Osteoblast (primary cell): ENCODE measurements at regions not wholly inside any gene's neighbourhood (a gene's known extent, or its start where the extent isn't known, plus 50 kb on each side); places are given as distances from the start of the nearest gene placed in this dataset.

ENCODE experiments used
- DNase-seq: peaks from one replicate; pipeline ENCODE4 v3.0.0; 2011; ENCODE audit warnings: low spot score, mixed read lengths; ENCODE audit not compliant: insufficient read length; ENCODE audit errors: missing footprints
- H2AFZ ChIP-seq: 2 replicates; pipeline ENCODE4 v1.6.0; 2011; ENCODE audit warnings: mild to moderate bottlenecking, low read length
- H3K27ac ChIP-seq: 2 replicates; pipeline ENCODE4 v1.5.1; 2011; ENCODE audit warnings: mild to moderate bottlenecking, low read depth, low read length, moderate library complexity
- H3K27me3 ChIP-seq: 2 replicates; pipeline ENCODE4 v1.6.0; 2012; ENCODE audit warnings: mild to moderate bottlenecking, control low read depth, inconsistent platforms, low read length, moderate library complexity; ENCODE audit not compliant: insufficient read depth
- H3K36me3 ChIP-seq: 2 replicates; pipeline ENCODE4 v1.5.1; 2011; ENCODE audit warnings: mild to moderate bottlenecking, low read length, control low read depth, moderate library complexity; ENCODE audit not compliant: insufficient read depth
- H3K4me1 ChIP-seq: 2 replicates; pipeline ENCODE4 v1.5.1; 2011; ENCODE audit warnings: mild to moderate bottlenecking, low read length, control low read depth, moderate library complexity; ENCODE audit not compliant: insufficient read depth
- H3K4me2 ChIP-seq: 2 replicates; pipeline ENCODE4 v1.6.0; 2011; ENCODE audit warnings: mild to moderate bottlenecking, low read length; ENCODE audit not compliant: insufficient read depth
- H3K4me3 ChIP-seq: fragments of 200-600 bp; sonication (generic); 3 replicates; pipeline ENCODE4 v1.5.1; 2012; ENCODE audit warnings: mild to moderate bottlenecking, low read length, inconsistent platforms; ENCODE audit not compliant: insufficient read depth
- H3K79me2 ChIP-seq: 2 replicates; pipeline ENCODE4 v1.6.0; 2012; ENCODE audit warnings: mild to moderate bottlenecking, low read length, control low read depth, inconsistent platforms; ENCODE audit not compliant: insufficient read depth
- H3K9me3 ChIP-seq: 2 replicates; pipeline ENCODE4 v1.5.1; 2011; ENCODE audit warnings: low read depth, low read length, control low read depth
- H4K20me1 ChIP-seq: 2 replicates; pipeline ENCODE4 v1.6.0; 2012; ENCODE audit warnings: mild to moderate bottlenecking, low read length, control low read depth; ENCODE audit not compliant: insufficient read depth
- TF ChIP-seq, protein P1 (sequence below): IDR thresholded peaks from 2 replicates; pipeline ENCODE4 v1.5.1; 2011; ENCODE audit warnings: mild to moderate bottlenecking, low read depth, low read length, moderate library complexity; ENCODE audit errors: extremely low read depth

DNA sequence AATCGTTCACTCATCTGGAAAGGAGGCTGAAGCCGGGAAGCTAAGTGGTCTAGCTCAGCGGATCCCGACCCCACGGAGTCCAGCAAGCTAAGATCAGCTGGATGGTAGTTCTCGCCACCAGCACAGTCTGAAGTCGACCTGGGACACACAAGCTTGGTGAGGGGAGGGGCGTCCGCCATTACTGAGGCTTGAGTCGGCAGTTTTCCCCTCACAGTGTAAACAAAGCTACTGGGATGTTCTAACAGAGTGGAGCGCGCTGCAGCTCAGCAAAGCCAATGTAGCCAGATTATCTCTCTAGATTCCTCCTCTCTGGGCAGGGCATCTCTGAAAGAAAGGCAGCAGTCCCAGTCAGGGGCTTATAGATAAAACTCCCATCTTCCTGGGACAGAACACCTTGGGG is 555.4 kb downstream of the BCOR start:
- peaks cover 30% of the 10 kb centered on the region for H3K27me3 ChIP-seq
- no peak overlapping the region for H2AFZ ChIP-seq
- no peak overlapping the region for H3K27ac ChIP-seq
- no peaks in the 10 kb centered on the region for H3K4me1 ChIP-seq
- no peak overlapping the region for H3K4me3 ChIP-seq
- no peak overlapping the region for H3K4me2 ChIP-seq
- no peak for DNase-seq
- no peaks in the 10 kb centered on the region for H3K36me3 ChIP-seq
- H3K9me3 ChIP-seq = no peaks in the 10 kb centered on the region
- no peaks in the 10 kb centered on the region for H3K79me2 ChIP-seq
- H4K20me1 ChIP-seq = no peaks in the 10 kb centered on the region
- TF ChIP-seq, protein P1, sequence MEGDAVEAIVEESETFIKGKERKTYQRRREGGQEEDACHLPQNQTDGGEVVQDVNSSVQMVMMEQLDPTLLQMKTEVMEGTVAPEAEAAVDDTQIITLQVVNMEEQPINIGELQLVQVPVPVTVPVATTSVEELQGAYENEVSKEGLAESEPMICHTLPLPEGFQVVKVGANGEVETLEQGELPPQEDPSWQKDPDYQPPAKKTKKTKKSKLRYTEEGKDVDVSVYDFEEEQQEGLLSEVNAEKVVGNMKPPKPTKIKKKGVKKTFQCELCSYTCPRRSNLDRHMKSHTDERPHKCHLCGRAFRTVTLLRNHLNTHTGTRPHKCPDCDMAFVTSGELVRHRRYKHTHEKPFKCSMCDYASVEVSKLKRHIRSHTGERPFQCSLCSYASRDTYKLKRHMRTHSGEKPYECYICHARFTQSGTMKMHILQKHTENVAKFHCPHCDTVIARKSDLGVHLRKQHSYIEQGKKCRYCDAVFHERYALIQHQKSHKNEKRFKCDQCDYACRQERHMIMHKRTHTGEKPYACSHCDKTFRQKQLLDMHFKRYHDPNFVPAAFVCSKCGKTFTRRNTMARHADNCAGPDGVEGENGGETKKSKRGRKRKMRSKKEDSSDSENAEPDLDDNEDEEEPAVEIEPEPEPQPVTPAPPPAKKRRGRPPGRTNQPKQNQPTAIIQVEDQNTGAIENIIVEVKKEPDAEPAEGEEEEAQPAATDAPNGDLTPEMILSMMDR = no peak

- no peaks in the 10 kb centered on the region for H4K20me1 ChIP-seq
- no peaks in the 10 kb centered on the region for H3K9me3 ChIP-seq
- H3K4me3 ChIP-seq = no peak overlapping the region
- H3K79me2 ChIP-seq = no peaks in the 10 kb centered on the region
- H2AFZ ChIP-seq = no peak overlapping the region
- H3K4me1 ChIP-seq = no peaks in the 10 kb centered on the region
- H3K36me3 ChIP-seq = no peaks in the 10 kb centered on the region
- no peak overlapping the region for H3K27ac ChIP-seq
- H3K27me3 ChIP-seq = peaks cover 26% of the 10 kb centered on the region
- H3K4me2 ChIP-seq = no peak overlapping the region
- no peak for DNase-seq
- TF ChIP-seq, protein P1 = no peak
Observed at GRCh38 chrX:39550795-39551361, 546.9 kb downstream of the BCOR start.

GRCh38 chrX:39551762-39552161 is 546.0 kb downstream of the BCOR start:
- H3K4me3 ChIP-seq = no peak overlapping the region
- TF ChIP-seq, protein P1 = no peak
- H3K4me1 ChIP-seq = no peaks in the 10 kb centered on the region
- H4K20me1 ChIP-seq = no peaks in the 10 kb centered on the region
- no peaks in the 10 kb centered on the region for H3K79me2 ChIP-seq
- H3K27ac ChIP-seq = no peak overlapping the region
- H3K27me3 ChIP-seq = peaks cover 29% of the 10 kb centered on the region
- DNase-seq = no peak
- H3K4me2 ChIP-seq = no peak overlapping the region
- H3K9me3 ChIP-seq = no peaks in the 10 kb centered on the region
- H3K36me3 ChIP-seq = no peaks in the 10 kb centered on the region
- no peak overlapping the region for H2AFZ ChIP-seq

DNA sequence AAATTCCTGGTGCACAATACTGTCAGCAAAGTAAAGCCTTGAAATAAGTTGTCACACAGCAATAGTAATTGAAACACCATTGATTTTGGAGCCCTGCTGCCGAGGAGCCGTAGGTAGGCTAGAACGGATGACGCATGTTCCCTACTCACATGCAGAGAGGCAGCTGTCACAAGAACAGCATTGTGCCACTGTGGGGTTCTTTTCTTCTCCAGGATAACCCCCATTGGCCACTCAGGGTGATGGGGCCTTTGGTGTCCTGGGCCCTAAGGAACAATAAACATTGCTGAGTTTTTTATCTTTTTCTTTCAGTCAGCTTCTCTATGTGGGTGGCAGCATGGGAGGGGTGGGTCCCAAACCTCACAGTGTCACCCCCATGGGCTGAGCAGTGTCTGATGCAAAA is 542.3 kb downstream of the BCOR start:
- H3K27ac ChIP-seq = no peak overlapping the region
- no peaks in the 10 kb centered on the region for H3K79me2 ChIP-seq
- peaks cover 40% of the 10 kb centered on the region for H3K27me3 ChIP-seq
- H2AFZ ChIP-seq = no peak overlapping the region
- no peaks in the 10 kb centered on the region for H3K36me3 ChIP-seq
- H3K4me2 ChIP-seq = no peak overlapping the region
- peaks cover 3% of the 10 kb centered on the region for H3K4me1 ChIP-seq
- H3K4me3 ChIP-seq = no peak overlapping the region
- no peaks in the 10 kb centered on the region for H4K20me1 ChIP-seq
- TF ChIP-seq, protein P1 = no peak
- no peak for DNase-seq
- no peaks in the 10 kb centered on the region for H3K9me3 ChIP-seq
